Gastrocnemius medialis (tissue), 4 donors: ENCODE measurements at regions not wholly inside any gene's neighbourhood (a gene's known extent, or its start where the extent isn't known, plus 50 kb on each side); places are given as distances from the start of the nearest gene placed in this dataset.

ENCODE experiments used
- CTCF ChIP-seq, 5 experiments: fragments of 450-650 bp in 3 of 5; fragments of 200-600 bp in 2 of 5; sonication (generic) in 2 of 5; IDR thresholded peaks in 4 of 5; conservative IDR thresholded peaks in 1 of 5; 1 replicate in 4 of 5; 2 replicates in 1 of 5; pipeline ENCODE4 v1.5.1; 2016 to 2019; ENCODE audit warnings: antibody characterized with exemption in 5 of 5, mild to moderate bottlenecking in 3 of 5, moderate library complexity in 3 of 5
- POLR2A ChIP-seq, 2 donors: fragments of 450-650 bp; IDR thresholded peaks; one replicate each; pipeline ENCODE4 v1.6.1; 2017; ENCODE audit warnings: antibody characterized with exemption in 2 of 2, mild to moderate bottlenecking in 2 of 2, moderate library complexity in 2 of 2

- no peak for TF ChIP-seq CTCF (IDR thresholded peaks at IDR 0.05 in 4 of 5, conservative IDR thresholded peaks at IDR 0.05 in 1 of 5)
- TF ChIP-seq POLR2A (IDR thresholded peaks at IDR 0.05), result no peak
Measured at GRCh38 chr6:168890306-168890980, 363.2 kb downstream of the THBS2 start.
